ENCODE measurements at regions not wholly inside any gene's neighbourhood (a gene's known extent, or its start where the extent isn't known, plus 50 kb on each side); places are given as distances from the start of the nearest gene placed in this dataset.

- TF ChIP-seq CTCF (IDR thresholded peaks at IDR 0.05) (no peak), REST (IDR thresholded peaks at IDR 0.05; ENCODE audit: insufficient read depth in 1 of 2, low read depth in 2 of 2, low read length in 1 of 2) (no peak), POLR2AphosphoS5 (IDR thresholded peaks at IDR 0.05; ENCODE audit: low read depth, low read length) (no peak)
Measured at GRCh38 chr1:59100708-59101374, 196.1 kb upstream of the FGGY start.
